H9 (cell line): ENCODE measurements at regions not wholly inside any gene's neighbourhood (a gene's known extent, or its start where the extent isn't known, plus 50 kb on each side); places are given as distances from the start of the nearest gene placed in this dataset.

Source experiments
- DNase-seq: peaks from one replicate; pipeline ENCODE4 v3.0.0-alpha.2; 2017
- H2AFZ ChIP-seq: one replicate; pipeline ENCODE4 v1.6.1; 2013; ENCODE audit warnings: mild to moderate bottlenecking, low read length, control low read depth, moderate library complexity
- H2AK5ac ChIP-seq: 2 replicates; pipeline ENCODE4 v1.6.1; 2013; ENCODE audit warnings: low read length, control low read depth, mixed read lengths; ENCODE audit not compliant: insufficient read length
- H2BK120ac ChIP-seq: one replicate; pipeline ENCODE4 v1.6.1; 2013; ENCODE audit warnings: low read depth, mild to moderate bottlenecking, low read length, control low read depth, inconsistent platforms; ENCODE audit not compliant: poor library complexity, severe bottlenecking
- H2BK12ac ChIP-seq: 2 replicates; pipeline ENCODE4 v1.6.1; 2013; ENCODE audit warnings: low read length, control low read depth, mixed read lengths, low read depth; ENCODE audit not compliant: insufficient read length
- H2BK15ac ChIP-seq: 2 replicates; pipeline ENCODE4 v1.6.1; 2013; ENCODE audit warnings: low read depth, low read length, control low read depth
- H2BK20ac ChIP-seq: one replicate; pipeline ENCODE4 v1.6.1; 2013; ENCODE audit warnings: low read depth, mild to moderate bottlenecking, low read length, control low read depth, inconsistent platforms; ENCODE audit not compliant: poor library complexity, severe bottlenecking
- H2BK5ac ChIP-seq: 2 replicates; pipeline ENCODE4 v1.6.1; 2013; ENCODE audit warnings: low read length, control low read depth, mixed read lengths; ENCODE audit not compliant: insufficient read length
- H3K14ac ChIP-seq: 2 replicates; pipeline ENCODE4 v1.6.1; 2013; ENCODE audit warnings: low read length, control low read depth; ENCODE audit not compliant: insufficient read depth
- H3K18ac ChIP-seq: 2 replicates; pipeline ENCODE4 v1.6.1; 2013; ENCODE audit warnings: low read depth, mild to moderate bottlenecking, mixed read lengths, low read length, control low read depth; ENCODE audit not compliant: insufficient read length
- H3K23ac ChIP-seq: 2 replicates; pipeline ENCODE4 v1.6.1; 2013; ENCODE audit warnings: low read length, control low read depth, mixed read lengths, low read depth; ENCODE audit not compliant: insufficient read length
- H3K23me2 ChIP-seq: 2 replicates; pipeline ENCODE4 v1.6.1; 2013; ENCODE audit warnings: low read depth, mild to moderate bottlenecking, mixed read lengths, low read length, control low read depth; ENCODE audit not compliant: insufficient read length, poor library complexity, severe bottlenecking
- H3K27ac ChIP-seq: 2 replicates; pipeline ENCODE4 v1.5.1; 2013; ENCODE audit warnings: low read length, control low read depth, mixed read lengths, low read depth; ENCODE audit not compliant: insufficient read length
- H3K27me3 ChIP-seq: 2 replicates; pipeline ENCODE4 v1.6.1; 2013; ENCODE audit warnings: low read length, control low read depth, inconsistent platforms; ENCODE audit not compliant: insufficient read depth
- H3K4ac ChIP-seq: 2 replicates; pipeline ENCODE4 v1.6.1; 2013; ENCODE audit warnings: low read depth, mild to moderate bottlenecking, control low read depth, inconsistent platforms, low read length, moderate library complexity
- H3K4me1 ChIP-seq: 2 replicates; pipeline ENCODE4 v1.6.1; 2013; ENCODE audit warnings: low read length, control low read depth, inconsistent platforms; ENCODE audit not compliant: insufficient read depth
- H3K4me2 ChIP-seq: 2 replicates; pipeline ENCODE4 v1.6.1; 2013; ENCODE audit warnings: low read length, control low read depth, mixed read lengths; ENCODE audit not compliant: insufficient read length, insufficient read depth
- H3K56ac ChIP-seq: 2 replicates; pipeline ENCODE4 v1.6.1; 2013; ENCODE audit warnings: low read depth, mild to moderate bottlenecking, mixed read lengths, low read length, control low read depth; ENCODE audit not compliant: insufficient read length
- H3K79me1 ChIP-seq: 2 replicates; pipeline ENCODE4 v1.6.1; 2013; ENCODE audit warnings: low read depth, mild to moderate bottlenecking, moderate library complexity, low read length, control low read depth, inconsistent platforms; ENCODE audit not compliant: insufficient read depth, poor library complexity, severe bottlenecking
- H3K79me2 ChIP-seq: 2 replicates; pipeline ENCODE4 v1.6.1; 2013; ENCODE audit warnings: low read length, control low read depth, inconsistent platforms; ENCODE audit not compliant: insufficient read depth
- H3K9ac ChIP-seq: 2 replicates; pipeline ENCODE4 v1.6.1; 2013; ENCODE audit warnings: low read length, control low read depth, mixed read lengths; ENCODE audit not compliant: insufficient read length; ENCODE audit errors: extremely low read depth
- H3K9me3 ChIP-seq: one replicate; pipeline ENCODE4 v1.6.1; 2013; ENCODE audit warnings: low read depth, low read length, inconsistent platforms; ENCODE audit not compliant: control insufficient read depth
- H3T11ph ChIP-seq: one replicate; pipeline ENCODE4 v1.6.1; 2013; ENCODE audit warnings: mild to moderate bottlenecking, low read length, control low read depth, inconsistent platforms
- H4K20me1 ChIP-seq: one replicate; pipeline ENCODE4 v1.6.1; 2013; ENCODE audit not compliant: control insufficient read depth, insufficient read length, insufficient read depth
- H4K5ac ChIP-seq: 2 replicates; pipeline ENCODE4 v1.6.1; 2013; ENCODE audit warnings: low read depth, mild to moderate bottlenecking, mixed read lengths, low read length, control low read depth; ENCODE audit not compliant: insufficient read length
- H4K8ac ChIP-seq: replicated peaks from 2 replicates; pipeline ENCODE4 v1.6.1; 2013; ENCODE audit warnings: low read length, control low read depth, mixed read lengths, low read depth; ENCODE audit not compliant: insufficient read length
- H4K91ac ChIP-seq: 2 replicates; pipeline ENCODE4 v1.6.1; 2013; ENCODE audit warnings: low read depth, mild to moderate bottlenecking, moderate library complexity, mixed read lengths, low read length, control low read depth; ENCODE audit not compliant: insufficient read length
- H3K27ac Mint-ChIP-seq, 3 experiments: 2 replicates in 2 of 3; 3 replicates in 1 of 3; pipeline ENCODE4 v1.8.0; 2020 to 2021; ENCODE audit warnings: mixed read lengths in 3 of 3, mild to moderate bottlenecking in 1 of 3, moderate library complexity in 1 of 3
- H3K27me3 Mint-ChIP-seq: 2 replicates; pipeline ENCODE4 v1.8.0; 2021; ENCODE audit warnings: low read depth, mild to moderate bottlenecking, moderate library complexity, mixed read lengths
- H3K36me3 Mint-ChIP-seq, 3 experiments: 2 replicates in 2 of 3; 3 replicates in 1 of 3; pipeline ENCODE4 v1.8.0; 2020 to 2021; ENCODE audit warnings: low read depth in 3 of 3, mixed read lengths in 3 of 3; ENCODE audit not compliant: insufficient read depth in 1 of 3
- H3K4me1 Mint-ChIP-seq, 2 experiments: 2 replicates each; pipeline ENCODE4 v1.8.0; 2020; ENCODE audit warnings: mixed read lengths in 2 of 2
- H3K4me3 Mint-ChIP-seq, 2 experiments: 2 replicates in 1 of 2; 3 replicates in 1 of 2; pipeline ENCODE4 v1.8.0; 2020 to 2021; ENCODE audit warnings: mild to moderate bottlenecking in 2 of 2, mixed read lengths in 2 of 2, moderate library complexity in 1 of 2
- H3K9me3 Mint-ChIP-seq, 2 experiments: 2 replicates in 1 of 2; 3 replicates in 1 of 2; pipeline ENCODE4 v1.8.0; 2020; ENCODE audit warnings: mild to moderate bottlenecking in 2 of 2, mixed read lengths in 2 of 2, moderate library complexity in 1 of 2
- WGBS: extraction: QIAGEN DNeasy Blood & Tissue Kit; methylation state at CpG from one replicate; pipeline ENCODE4 v1.1.7; 2013; ENCODE audit warnings: missing lambda C conversion rate, low lambda C conversion rate, mixed read lengths; ENCODE audit not compliant: insufficient read length; ENCODE audit errors: extremely low coverage; 5-methylcytosine and 5-hydroxymethylcytosine counted together
- TF ChIP-seq, protein P1 (sequence below): fragments of 200-600 bp; sonication (generic); conservative IDR thresholded peaks from 3 replicates; pipeline ENCODE4 v1.8.0; 2021; ENCODE audit warnings: antibody characterized with exemption, mild to moderate bottlenecking

DNA sequence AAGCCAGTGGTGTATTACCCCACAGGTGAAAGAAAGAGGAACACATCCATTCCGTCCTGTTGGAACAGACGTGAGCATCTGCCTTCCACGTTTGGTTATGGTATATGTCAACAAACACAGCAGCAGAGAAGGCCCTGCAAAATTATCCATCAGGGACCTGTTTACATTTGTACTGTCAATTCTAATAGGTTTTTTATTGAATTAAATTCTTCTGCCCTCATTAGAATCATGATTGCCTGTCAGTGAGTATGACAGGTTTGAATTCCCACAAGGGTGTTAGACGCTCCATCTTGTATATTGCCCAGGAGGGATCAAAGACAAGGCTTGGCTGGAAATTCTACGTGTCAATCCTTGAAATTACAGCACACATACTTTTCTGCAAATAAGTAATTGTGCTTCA lies 339.9 kb upstream of the NOCT start:
- Histone ChIP-seq H3K9ac (no peak overlapping the region), H4K5ac (no peak overlapping the region), H3K79me2 (no peaks in the 10 kb centered on the region), H3K18ac (no peak overlapping the region), H3K4me2 (no peak overlapping the region), H3K4ac (no peak overlapping the region), H2BK5ac (no peak overlapping the region), H3K56ac (no peak overlapping the region), H2AK5ac (no peak overlapping the region), H4K20me1 (no peaks in the 10 kb centered on the region), H3K14ac (no peak overlapping the region), H2BK12ac (no peak overlapping the region), H4K8ac (no peak overlapping the region), H3K4me1 (peaks cover 2% of the 10 kb centered on the region; the same call in 1 of the 2 replicates), H2AFZ (no peak overlapping the region), H2BK120ac (no peak overlapping the region), H3K23ac (no peak overlapping the region), H3T11ph (no peak overlapping the region), H3K27ac (no peak overlapping the region), H3K23me2 (no peaks in the 10 kb centered on the region), H2BK15ac (no peak overlapping the region), H2BK20ac (no peak overlapping the region), H3K79me1 (no peaks in the 10 kb centered on the region), H4K91ac (no peak overlapping the region), H3K27me3 (no peaks in the 10 kb centered on the region), H3K9me3 (no peaks in the 10 kb centered on the region)
- no peak for DNase-seq
- Mint-ChIP-seq H3K9me3 (no peaks in the 10 kb centered on the region), H3K27ac (no peak overlapping the region), H3K27me3 (no peaks in the 10 kb centered on the region; the same call in 1 of the 2 replicates), H3K4me1 (peaks cover 20 to 43% of the 10 kb centered on the region in 2 experiments), H3K4me3 (no peak overlapping the region), H3K36me3 (no peaks in the 10 kb centered on the region)
- WGBS: no CpG with 5 or more reads among the region's 5 CpGs
- TF ChIP-seq, protein P1, sequence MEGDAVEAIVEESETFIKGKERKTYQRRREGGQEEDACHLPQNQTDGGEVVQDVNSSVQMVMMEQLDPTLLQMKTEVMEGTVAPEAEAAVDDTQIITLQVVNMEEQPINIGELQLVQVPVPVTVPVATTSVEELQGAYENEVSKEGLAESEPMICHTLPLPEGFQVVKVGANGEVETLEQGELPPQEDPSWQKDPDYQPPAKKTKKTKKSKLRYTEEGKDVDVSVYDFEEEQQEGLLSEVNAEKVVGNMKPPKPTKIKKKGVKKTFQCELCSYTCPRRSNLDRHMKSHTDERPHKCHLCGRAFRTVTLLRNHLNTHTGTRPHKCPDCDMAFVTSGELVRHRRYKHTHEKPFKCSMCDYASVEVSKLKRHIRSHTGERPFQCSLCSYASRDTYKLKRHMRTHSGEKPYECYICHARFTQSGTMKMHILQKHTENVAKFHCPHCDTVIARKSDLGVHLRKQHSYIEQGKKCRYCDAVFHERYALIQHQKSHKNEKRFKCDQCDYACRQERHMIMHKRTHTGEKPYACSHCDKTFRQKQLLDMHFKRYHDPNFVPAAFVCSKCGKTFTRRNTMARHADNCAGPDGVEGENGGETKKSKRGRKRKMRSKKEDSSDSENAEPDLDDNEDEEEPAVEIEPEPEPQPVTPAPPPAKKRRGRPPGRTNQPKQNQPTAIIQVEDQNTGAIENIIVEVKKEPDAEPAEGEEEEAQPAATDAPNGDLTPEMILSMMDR: no peak
